ENCODE measurements at regions not wholly inside any gene's neighbourhood (a gene's known extent, or its start where the extent isn't known, plus 50 kb on each side); places are given as distances from the start of the nearest gene placed in this dataset.
"Not testable (repeated sequence)": the region's sequence is repeated elsewhere in the genome, so short reads cannot be mapped to it uniquely, and the experiment has no call there.

DNA sequence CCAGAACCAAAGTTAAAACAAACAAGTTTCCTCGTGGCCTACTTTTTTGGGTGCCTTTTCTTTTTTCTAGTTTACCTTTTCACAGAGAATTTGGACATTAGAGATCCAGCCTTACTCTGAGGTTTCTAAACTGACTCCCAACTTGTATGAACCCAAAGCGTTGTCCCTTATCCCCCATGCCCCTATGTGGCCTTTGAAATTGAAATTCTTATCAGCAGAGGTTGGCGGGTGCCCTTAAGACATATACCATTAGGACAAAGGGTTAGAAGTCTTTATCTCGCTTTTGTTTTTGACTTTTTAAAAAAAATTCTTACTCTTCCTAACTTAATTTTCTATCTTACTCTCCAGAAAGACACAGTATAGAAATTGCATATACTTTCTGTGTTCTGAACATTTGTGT lies 76.3 kb upstream of the C7orf33 start:
- DNase-seq (ENCODE audit: low read depth), result no peak

DNA sequence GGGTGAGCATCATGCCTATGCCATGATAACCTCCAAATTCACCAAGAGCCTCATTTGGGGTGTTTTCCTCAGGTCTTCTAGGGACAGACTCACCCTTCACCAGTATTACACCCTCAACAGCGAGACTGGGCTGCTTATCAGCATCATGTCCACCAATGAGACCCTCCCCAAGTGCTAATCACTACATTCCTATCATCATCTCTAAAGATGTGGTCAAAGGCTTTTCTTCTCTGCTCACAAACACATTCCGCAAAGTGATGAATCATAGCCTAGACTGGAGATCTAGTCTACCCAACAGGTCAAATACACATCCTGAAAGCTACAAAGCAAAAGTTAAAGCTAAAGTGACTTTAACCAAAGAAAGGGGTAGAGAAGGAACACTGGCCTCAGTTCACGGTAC lies 75.3 kb upstream of the C7orf33 start:
- DNase-seq (ENCODE audit: low read depth), result peak; percentile 50

- peak; percentile 55 for DNase-seq (ENCODE audit: low read depth)
These were observed 74.6 kb upstream of the C7orf33 start for GRCh38 chr7:148515728-148516695.

DNA sequence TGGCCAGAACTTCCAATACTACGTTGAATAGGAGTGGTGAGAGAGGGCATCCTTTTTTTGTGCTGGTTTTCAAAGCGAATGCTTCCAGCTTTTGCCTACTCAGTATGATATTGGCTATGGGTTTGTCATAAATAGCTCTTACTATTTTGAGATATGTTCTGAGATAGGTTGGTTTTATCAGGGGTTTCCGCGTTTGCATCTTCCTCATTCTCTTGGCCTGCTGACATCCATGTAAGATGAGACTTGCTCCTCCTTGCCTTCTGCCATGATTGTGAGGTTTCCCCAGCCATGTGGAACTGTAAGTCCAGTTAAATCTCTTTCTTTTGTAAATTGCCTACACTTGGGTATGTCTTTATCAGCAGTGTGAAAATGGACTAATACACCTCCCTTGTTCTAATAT lies 71.2 kb upstream of the C7orf33 start:
- not testable (repeated sequence) for DNase-seq (ENCODE audit: low read depth)

GRCh38 chr7:148521271-148521670 lies 69.3 kb upstream of the C7orf33 start:
- DNase-seq (ENCODE audit: low read depth), result no peak

DNA sequence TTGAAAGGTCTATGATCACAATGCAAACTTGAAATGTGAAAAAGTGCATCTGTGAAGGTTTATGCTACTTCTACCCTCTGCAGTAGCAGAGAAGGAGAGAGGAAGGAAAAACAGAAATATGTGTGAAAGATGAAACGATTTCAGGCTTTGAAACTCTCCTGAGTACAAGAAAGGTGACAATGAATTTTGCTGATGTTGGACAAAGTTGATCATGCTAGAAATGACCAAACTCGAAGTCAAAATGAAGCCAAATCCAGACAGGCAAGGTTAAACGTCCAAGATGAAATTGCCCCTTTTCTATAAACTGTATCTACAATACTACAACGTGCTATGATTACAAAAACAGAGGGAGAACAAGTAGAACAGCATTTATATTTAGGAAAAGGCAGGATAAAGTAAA lies 67.0 kb upstream of the C7orf33 start:
- no peak for DNase-seq (ENCODE audit: low read depth)

- DNase-seq (ENCODE audit: low read depth), result no peak
These were observed 65.9 kb upstream of the C7orf33 start for GRCh38 chr7:148524479-148525224.

DNA sequence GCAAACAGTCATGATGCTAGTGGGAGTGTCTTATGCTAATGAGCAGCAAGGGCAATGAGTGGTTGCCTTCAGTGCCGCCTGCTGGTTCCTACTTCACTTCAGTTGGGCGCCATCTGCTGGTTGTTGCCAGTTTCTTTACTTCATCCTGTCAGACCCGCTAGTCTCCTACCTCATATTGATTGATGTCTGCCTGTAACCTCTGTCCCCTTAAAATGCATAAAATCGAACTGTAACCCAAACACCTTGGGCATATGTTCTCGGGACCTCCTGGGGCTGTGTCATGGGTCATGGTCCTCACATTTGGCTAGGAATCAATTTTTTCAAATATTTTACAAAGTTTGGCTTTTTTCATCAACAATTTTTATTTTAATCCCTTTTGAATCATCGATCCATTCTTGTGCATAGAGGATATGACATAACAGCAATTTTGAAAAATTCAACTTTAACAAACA lies 62.8 kb upstream of the C7orf33 start:
- peak; percentile 94 for DNase-seq (ENCODE audit: low read depth)

- DNase-seq (ENCODE audit: low read depth), result peak; percentile 31
These were observed 55.3 kb upstream of the C7orf33 start for GRCh38 chr7:148535217-148535616.

GRCh38 chr7:148537435-148537834 lies 53.1 kb upstream of the C7orf33 start:
- no peak for DNase-seq (ENCODE audit: low read depth)

DNA sequence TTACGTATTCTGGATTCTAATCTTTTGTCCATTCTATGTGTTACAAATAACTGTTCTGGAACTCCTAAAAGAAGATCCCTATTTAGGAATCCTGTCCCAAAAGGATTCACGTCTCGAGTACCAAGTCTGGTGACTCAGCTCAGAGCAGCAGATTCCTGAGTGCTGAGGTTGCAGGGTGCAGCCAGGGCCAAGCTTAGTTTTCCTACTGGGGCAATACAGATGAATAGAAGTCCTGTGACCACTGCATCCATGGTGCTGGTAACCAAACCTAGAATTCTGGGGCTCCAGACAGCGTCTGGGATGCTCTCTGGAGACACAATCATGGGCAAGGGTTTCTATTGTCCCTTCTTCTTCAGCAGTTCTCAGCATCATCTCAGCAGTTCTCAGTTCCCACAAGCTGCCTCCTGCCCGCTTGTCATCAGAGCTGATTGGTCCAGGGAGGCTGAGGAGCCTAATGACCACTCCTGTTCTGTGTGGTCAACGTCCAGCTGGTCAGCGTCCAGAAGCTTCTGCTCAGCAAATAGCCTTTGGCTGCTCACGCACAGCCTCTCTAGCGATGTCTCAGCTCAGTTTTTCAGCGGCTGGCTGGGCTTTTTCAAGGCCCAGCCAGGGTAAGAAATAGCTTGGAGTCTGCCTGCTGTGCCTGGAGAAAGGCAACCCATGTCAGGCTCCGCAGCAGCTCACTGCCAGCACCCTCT lies 50.4 kb upstream of the C7orf33 start:
- DNase-seq (ENCODE audit: low read depth), result peak; percentile 87

All from Daoy (cell line).